ENCODE measurements at regions not wholly inside any gene's neighbourhood (a gene's known extent, or its start where the extent isn't known, plus 50 kb on each side); places are given as distances from the start of the nearest gene placed in this dataset.

DNA sequence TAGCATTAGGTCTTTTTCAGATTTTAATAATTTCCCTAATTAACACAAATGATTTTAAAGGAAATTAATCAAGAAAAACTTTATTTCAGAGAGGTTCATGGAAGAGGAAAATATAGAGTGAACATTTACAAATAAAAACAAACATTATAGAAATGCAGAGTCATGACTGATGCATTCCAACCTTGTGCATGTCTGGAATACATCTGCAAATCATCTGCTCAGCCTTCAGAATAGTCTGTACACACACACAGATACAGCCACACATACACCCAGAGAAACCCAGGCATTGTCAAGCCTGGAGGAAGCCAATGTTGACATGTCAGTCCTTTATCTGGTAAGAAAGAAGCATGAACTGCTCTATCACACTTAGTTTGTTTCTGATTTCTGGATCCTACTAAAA, 61.3 kb upstream of the NFKB1 start (continued):
- no peak for TF ChIP-seq CUX1 (CRISPR knock-in tag; IDR thresholded peaks at IDR 0.05)
- TF ChIP-seq LCOR (CRISPR knock-in tag; IDR thresholded peaks at IDR 0.05), result no peak
- TF ChIP-seq RBM34 (IDR thresholded peaks at IDR 0.05; ENCODE audit: borderline replicate concordance, insufficient read depth, low read length), result no peak
- no peak for TF ChIP-seq ZZZ3 (IDR thresholded peaks at IDR 0.05)
- TF ChIP-seq ZNF282 (CRISPR knock-in tag; IDR thresholded peaks at IDR 0.05), result no peak
- peak; percentile 30; the same call in 1 of the 2 replicates for TF ChIP-seq MAFK (IDR thresholded peaks at IDR 0.05; ENCODE audit: low read length)
- no peak for TF ChIP-seq HMBOX1 (IDR thresholded peaks at IDR 0.05)
- TF ChIP-seq MXD1 (CRISPR knock-in tag; IDR thresholded peaks at IDR 0.05; ENCODE audit: borderline replicate concordance, poor library complexity, severe bottlenecking), result no peak
- TF ChIP-seq ZNF316 (IDR thresholded peaks at IDR 0.05), result peak; percentile 71
- no peak for TF ChIP-seq ZNF124 (CRISPR knock-in tag; IDR thresholded peaks at IDR 0.05)
- TF ChIP-seq, protein P1, sequence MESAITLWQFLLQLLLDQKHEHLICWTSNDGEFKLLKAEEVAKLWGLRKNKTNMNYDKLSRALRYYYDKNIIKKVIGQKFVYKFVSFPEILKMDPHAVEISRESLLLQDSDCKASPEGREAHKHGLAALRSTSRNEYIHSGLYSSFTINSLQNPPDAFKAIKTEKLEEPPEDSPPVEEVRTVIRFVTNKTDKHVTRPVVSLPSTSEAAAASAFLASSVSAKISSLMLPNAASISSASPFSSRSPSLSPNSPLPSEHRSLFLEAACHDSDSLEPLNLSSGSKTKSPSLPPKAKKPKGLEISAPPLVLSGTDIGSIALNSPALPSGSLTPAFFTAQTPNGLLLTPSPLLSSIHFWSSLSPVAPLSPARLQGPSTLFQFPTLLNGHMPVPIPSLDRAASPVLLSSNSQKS (CRISPR knock-in tag; IDR thresholded peaks at IDR 0.05), result no peak
- TF ChIP-seq HMG20B (CRISPR knock-in tag; IDR thresholded peaks at IDR 0.05), result no peak
- TF ChIP-seq, protein P2, sequence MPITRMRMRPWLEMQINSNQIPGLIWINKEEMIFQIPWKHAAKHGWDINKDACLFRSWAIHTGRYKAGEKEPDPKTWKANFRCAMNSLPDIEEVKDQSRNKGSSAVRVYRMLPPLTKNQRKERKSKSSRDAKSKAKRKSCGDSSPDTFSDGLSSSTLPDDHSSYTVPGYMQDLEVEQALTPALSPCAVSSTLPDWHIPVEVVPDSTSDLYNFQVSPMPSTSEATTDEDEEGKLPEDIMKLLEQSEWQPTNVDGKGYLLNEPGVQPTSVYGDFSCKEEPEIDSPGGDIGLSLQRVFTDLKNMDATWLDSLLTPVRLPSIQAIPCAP (CRISPR knock-in tag; IDR thresholded peaks at IDR 0.05; ENCODE audit: borderline replicate concordance), result no peak
- TF ChIP-seq NR3C1 (CRISPR knock-in tag; IDR thresholded peaks at IDR 0.05), result no peak
- TF ChIP-seq KHSRP (IDR thresholded peaks at IDR 0.05), result no peak
- TF ChIP-seq CREB3L1 (IDR thresholded peaks at IDR 0.05; ENCODE audit: borderline replicate concordance, low read depth), result no peak
- no peak for TF ChIP-seq MEF2A (IDR thresholded peaks at IDR 0.05; ENCODE audit: control insufficient read depth, low read depth, low read length)
- no peak for TF ChIP-seq ZNF717 (CRISPR knock-in tag; IDR thresholded peaks at IDR 0.05)
- no peak for TF ChIP-seq ZNF408 (CRISPR knock-in tag; IDR thresholded peaks at IDR 0.05; ENCODE audit: low read depth)
- no peak for TF ChIP-seq ZFPM2 (CRISPR knock-in tag; IDR thresholded peaks at IDR 0.05)
- TF ChIP-seq SRSF1 (IDR thresholded peaks at IDR 0.05; ENCODE audit: low read depth, low read length), result no peak
- TF ChIP-seq LEF1 (IDR thresholded peaks at IDR 0.05), result no peak

All from K562 (cell line).